ENCODE measurements at regions not wholly inside any gene's neighbourhood (a gene's known extent, or its start where the extent isn't known, plus 50 kb on each side); places are given as distances from the start of the nearest gene placed in this dataset.
A peak's percentile ranks its signal among the peaks of the same experiment; 100 is the strongest.

DNA sequence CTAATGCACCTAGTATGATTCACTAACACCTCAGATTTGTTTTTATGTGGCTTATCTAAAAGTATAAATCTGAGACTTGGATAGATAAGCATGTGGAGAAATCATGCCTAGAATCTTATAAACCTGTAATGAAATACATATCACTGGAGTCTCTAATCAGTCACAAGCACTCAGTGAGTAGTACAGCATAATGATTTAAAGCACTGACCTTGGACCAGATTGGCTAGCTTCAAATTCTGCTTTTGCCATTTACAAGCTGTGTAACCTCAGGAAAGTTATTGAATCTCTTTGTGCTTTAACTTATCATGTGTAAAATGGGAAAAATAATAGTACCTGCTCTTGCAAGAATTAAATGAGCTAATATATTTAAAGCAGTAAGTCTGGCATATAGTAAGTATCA is 61.2 kb upstream of the ALDH1A1 start:
- DNase-seq (ENCODE audit: low read depth) = no peak

DNA sequence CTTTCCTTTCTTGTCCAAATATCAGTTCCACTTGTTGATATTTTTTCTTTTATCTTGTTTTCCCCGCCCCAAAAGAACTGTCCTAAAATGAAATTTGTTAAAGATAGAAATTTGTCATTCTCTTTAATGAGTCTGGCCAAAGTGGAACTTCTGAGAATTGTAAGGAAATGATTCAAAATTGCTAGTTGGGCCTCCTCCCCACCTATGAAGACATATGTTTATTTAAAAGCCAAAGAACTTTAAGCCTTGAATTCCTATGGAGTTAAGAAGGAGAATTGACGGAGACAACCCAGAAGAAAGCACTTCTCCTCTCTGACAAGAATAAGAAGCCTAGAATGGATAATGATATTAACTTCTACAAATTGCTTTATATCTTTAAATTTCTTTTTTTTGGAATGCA is 59.1 kb upstream of the ALDH1A1 start:
- no peak for DNase-seq (ENCODE audit: low read depth)

DNA sequence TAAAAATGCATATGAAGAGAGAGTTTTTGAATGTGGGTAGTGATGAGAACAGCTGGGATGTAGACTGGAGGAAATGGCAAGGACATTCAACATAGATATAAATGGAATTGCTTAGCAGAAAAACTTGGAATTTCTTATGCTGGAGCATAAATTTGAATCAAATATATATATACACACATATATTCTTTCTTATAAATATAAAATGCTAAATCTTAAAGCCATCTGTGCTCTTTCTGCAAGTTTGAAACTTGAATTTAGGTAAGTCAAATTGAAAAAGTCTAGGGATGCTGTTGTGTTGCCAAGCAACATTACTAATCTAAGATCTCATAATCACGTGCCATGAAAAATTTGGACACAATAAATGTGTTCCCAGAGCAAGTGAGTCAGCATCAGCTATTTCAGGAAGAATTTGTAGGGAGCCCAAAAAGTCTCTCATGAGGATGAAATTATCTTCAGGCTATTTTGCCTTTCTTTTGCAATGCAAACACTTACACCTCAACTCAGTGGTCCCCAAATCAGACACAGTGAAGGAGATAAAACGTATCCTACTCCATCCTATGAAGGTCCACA is 58.4 kb upstream of the ALDH1A1 start:
- peak; percentile 64 for DNase-seq (ENCODE audit: low read depth)

DNA sequence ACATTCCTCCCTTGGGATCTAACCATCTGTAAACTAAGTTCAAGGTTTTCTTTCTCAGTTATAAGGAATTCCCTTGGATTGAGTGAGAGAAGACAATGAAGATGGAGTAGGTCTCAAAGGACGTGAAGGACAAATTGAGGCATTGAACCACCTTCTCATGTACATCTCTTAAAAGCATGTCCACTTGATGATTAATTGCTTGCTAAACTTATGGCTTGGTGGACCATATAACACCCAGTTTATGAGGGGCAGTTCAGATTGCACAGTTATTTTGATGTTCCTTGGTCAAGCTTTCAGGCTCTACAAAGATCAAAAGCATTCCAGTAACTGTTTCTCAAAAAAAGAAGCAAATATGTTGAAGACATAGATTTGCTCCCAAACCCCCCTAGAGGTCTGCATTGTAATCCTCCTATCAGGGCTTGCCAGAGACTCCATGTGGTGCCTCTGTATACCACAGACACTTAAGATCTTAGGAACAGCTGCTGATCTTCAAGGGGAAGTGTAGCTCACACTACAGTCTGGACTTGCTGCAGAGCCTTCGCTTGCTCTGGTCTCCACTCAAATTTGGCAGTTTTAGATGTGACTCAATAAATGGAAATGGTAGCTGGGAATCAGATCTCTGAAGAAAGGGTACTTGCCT is 56.9 kb upstream of the ALDH1A1 start:
- DNase-seq (ENCODE audit: low read depth) = no peak

DNA sequence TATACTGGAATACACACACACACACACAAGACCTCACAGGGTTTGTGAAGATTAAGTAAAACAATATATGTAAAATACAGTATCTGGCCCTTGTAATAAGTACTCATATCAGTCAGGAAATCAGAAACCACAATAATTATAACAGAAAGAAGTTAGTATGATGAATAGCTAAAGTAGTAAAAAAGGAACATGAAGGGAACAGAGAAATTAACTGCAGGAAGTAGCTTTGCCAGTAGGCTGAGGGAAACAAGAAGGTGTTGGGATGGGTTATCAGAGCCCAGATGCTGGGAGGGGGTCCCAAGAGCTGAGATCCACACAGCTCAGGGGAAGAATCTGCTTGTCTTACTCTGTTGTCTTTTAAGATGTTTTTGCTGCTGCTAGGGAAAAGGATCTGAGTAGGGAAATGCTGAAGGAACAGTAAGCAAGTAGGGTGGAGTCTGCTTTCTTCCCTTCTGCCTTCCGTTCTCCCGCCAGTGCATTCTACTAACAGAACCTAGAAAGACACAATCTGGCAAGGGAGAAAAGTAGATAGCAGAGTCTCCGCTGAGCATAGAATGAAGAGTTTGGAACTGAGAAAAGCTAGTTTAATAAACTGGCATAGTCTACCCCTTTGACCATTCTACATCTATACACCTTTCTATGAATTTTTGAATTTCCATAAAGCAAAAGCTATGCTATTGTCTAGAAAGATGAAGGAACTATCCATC is 55.3 kb upstream of the ALDH1A1 start:
- no peak for DNase-seq (ENCODE audit: low read depth)

DNA sequence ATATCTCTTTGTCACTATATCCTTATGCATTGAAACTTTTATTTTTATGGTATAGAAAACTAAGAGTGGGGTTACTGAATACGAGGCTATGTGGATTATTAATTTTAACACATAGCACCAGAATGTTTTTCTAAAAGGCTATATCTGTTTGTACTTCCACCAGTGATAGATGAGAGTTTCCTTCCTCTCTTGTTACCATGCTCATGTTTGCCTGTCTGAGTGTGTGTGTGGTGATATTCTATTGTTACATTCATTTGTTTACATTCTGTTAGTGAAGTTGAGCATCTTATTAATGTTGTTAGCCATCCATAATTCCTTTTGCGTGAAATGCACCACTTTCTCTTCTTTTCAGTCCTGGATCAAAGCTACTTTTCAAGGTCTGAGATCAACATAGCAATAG is 54.1 kb upstream of the ALDH1A1 start:
- no peak for DNase-seq (ENCODE audit: low read depth)

Measured in M059J (cell line).